ENCODE measurements at regions not wholly inside any gene's neighbourhood (a gene's known extent, or its start where the extent isn't known, plus 50 kb on each side); places are given as distances from the start of the nearest gene placed in this dataset.
"Not testable (repeated sequence)": the region's sequence is repeated elsewhere in the genome, so short reads cannot be mapped to it uniquely, and the experiment has no call there.

GRCh38 chr4:83771113-83771705, 235.3 kb downstream of the GPAT3 start:
- peak; percentile 14 for DNase-seq

- no peak for DNase-seq
Observed at GRCh38 chr4:83768146-83768545, 232.2 kb downstream of the GPAT3 start.

GRCh38 chr4:83767067-83767466, 231.2 kb downstream of the GPAT3 start:
- no peak for DNase-seq

- DNase-seq, result no peak
Observed at GRCh38 chr4:83759611-83760010, 223.7 kb downstream of the GPAT3 start.

GRCh38 chr4:83758285-83758684, 222.4 kb downstream of the GPAT3 start:
- no peak for DNase-seq

- no peak for DNase-seq
Observed at GRCh38 chr4:83757121-83757621, 221.3 kb downstream of the GPAT3 start.

- DNase-seq, result no peak
Observed at GRCh38 chr4:83753260-83753659, 217.4 kb downstream of the GPAT3 start.

- DNase-seq, result no peak
Observed at GRCh38 chr4:83751336-83751949, 215.5 kb downstream of the GPAT3 start.

GRCh38 chr4:83748711-83749110, 212.8 kb downstream of the GPAT3 start:
- no peak for DNase-seq

GRCh38 chr4:83738895-83739294, 203.0 kb downstream of the GPAT3 start:
- DNase-seq, result no peak

- DNase-seq, result no peak
Observed at GRCh38 chr4:83734576-83734975, 198.7 kb downstream of the GPAT3 start.

- DNase-seq, result no peak
Observed at GRCh38 chr4:83732114-83732635, 196.3 kb downstream of the GPAT3 start.

- DNase-seq, result no peak
Observed at GRCh38 chr4:83731609-83732008, 195.7 kb downstream of the GPAT3 start.

- DNase-seq, result not testable (repeated sequence)
Observed at GRCh38 chr4:83730958-83731357, 195.1 kb downstream of the GPAT3 start.

- DNase-seq, result no peak
Observed at GRCh38 chr4:83728191-83728590, 192.3 kb downstream of the GPAT3 start.

- no peak for DNase-seq
Observed at GRCh38 chr4:83725336-83726085, 189.6 kb downstream of the GPAT3 start.

GRCh38 chr4:83724485-83725335, 188.8 kb downstream of the GPAT3 start:
- no peak for DNase-seq

- DNase-seq, result no peak
Observed at GRCh38 chr4:83723609-83724008, 187.7 kb downstream of the GPAT3 start.

GRCh38 chr4:83722730-83723269, 186.9 kb downstream of the GPAT3 start:
- no peak for DNase-seq

GRCh38 chr4:83716874-83717273, 181.0 kb downstream of the GPAT3 start:
- no peak for DNase-seq

- DNase-seq, result no peak
Observed at GRCh38 chr4:83712890-83713289, 177.0 kb downstream of the GPAT3 start.

GRCh38 chr4:83709627-83710026, 173.7 kb downstream of the GPAT3 start:
- peak; percentile 18 for DNase-seq
